GM19372 (cell line): ENCODE measurements at regions not wholly inside any gene's neighbourhood (a gene's known extent, or its start where the extent isn't known, plus 50 kb on each side); places are given as distances from the start of the nearest gene placed in this dataset.

ENCODE experiments used
- ATAC-seq: cut with Tn5 transposase; IDR thresholded peaks from one replicate; pipeline ENCODE4 v1.9.1; 2021; ENCODE audit warnings: mild to moderate bottlenecking, low read depth, moderate library complexity; ENCODE audit not compliant: unreplicated experiment

DNA sequence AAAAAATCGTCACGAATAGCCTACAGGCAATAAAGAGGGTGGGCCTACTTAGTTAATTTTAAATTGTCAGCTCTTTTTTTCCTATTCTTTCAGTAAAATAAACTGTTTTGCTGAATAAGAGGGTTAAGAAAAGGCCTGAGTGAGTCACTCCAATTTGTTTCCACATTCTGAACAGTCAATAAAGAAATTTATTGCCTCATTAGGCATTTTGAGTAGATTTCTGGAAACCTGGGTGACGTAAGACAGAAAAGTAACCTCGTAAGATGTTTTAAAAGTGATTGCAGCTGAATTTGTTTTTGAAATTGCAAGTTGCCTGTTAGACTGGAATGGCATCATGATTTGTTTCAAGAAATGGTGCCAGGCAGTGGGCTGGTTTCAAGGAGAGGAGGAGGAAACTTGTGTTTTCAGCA lies 439.3 kb downstream of the USP25 start:
- ATAC-seq: no peak

- no peak for ATAC-seq
Observed at GRCh38 chr21:16169779-16170178, 440.0 kb downstream of the USP25 start.

GRCh38 chr21:16176570-16176969 lies 446.8 kb downstream of the USP25 start:
- no peak for ATAC-seq

GRCh38 chr21:16177532-16177931 lies 447.8 kb downstream of the USP25 start:
- ATAC-seq: no peak

GRCh38 chr21:16179773-16180172 lies 450.0 kb downstream of the USP25 start:
- no peak for ATAC-seq

- ATAC-seq: no peak
Observed at GRCh38 chr21:16180614-16181013, 450.8 kb downstream of the USP25 start.

- ATAC-seq: no peak
Observed at GRCh38 chr21:16181018-16181417, 451.2 kb downstream of the USP25 start.

GRCh38 chr21:16185766-16186165 lies 456.0 kb downstream of the USP25 start:
- ATAC-seq: no peak

DNA sequence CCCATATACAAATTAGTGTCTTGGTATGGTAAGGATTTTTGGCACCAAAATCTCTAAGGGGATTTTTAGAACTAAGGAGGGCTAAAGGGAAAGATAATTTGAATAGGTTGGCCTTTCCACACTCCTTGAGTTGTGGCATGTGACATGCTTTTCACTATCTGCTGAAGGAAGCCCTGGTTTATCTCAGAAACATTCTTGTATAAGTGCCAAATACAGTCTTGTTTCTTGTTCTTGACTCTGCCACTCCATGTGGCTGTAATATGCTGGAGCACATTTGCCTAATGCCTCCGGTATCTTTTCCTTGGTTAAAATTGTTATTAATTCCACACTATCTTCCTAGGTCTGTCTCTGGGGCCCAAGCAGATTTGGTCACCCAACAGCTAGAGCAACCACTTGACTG lies 457.0 kb downstream of the USP25 start:
- no peak for ATAC-seq

DNA sequence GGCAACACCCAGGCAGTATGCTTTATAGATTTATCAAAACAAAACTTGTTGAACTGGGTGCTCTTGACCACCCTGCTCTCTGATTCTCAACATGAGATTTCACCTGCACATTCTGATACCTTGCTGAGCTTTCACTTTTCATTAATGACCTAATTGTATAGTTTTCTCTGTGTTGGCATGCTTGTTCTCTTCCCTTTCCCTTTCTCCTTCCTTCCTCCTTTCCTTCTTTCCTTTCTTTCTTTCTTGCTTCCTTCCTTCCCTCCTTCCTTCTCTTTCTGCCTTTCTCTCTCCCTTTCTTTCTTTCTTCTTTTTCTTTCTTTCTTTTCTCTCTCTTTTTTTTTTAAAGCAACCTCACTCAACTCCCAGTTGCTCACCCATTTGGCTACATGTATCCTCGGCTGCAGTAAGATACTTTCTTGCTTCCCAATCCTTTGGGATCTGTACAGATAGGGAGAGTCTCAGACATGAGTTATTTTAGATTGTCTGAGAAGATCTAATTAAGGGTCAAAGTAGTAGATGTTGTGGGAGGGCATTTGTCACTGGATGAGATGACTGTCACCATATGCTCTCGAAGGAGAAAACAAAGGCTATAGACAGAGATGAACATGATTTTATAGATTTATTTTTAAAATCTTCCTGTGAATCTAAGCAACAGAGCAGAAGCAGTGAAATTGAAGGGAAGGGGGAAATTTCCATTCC lies 458.0 kb downstream of the USP25 start:
- ATAC-seq: no peak

DNA sequence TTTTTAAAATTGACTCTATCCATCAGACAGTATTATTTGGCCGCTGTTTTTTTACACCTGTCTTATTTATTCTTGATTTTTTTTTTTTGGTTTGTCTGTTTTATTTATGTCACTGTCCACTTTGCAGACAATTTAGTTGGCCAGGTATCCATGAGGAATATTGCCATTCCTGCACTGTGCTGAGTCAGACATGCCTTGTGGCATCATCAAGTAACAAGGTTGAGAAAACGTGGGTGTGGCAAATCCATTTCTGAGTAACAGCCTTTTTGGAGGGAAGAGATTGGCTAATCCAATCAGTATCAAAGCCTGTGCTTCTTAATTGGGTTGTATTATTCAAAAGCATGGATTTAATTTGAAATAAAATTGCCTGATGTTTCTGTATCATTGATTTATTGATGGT lies 463.1 kb downstream of the USP25 start:
- ATAC-seq: no peak

GRCh38 chr21:16193496-16194094 lies 463.8 kb downstream of the USP25 start:
- no peak for ATAC-seq

- peak; percentile 65 for ATAC-seq
Observed at GRCh38 chr21:16194095-16194787, 464.5 kb downstream of the USP25 start.

DNA sequence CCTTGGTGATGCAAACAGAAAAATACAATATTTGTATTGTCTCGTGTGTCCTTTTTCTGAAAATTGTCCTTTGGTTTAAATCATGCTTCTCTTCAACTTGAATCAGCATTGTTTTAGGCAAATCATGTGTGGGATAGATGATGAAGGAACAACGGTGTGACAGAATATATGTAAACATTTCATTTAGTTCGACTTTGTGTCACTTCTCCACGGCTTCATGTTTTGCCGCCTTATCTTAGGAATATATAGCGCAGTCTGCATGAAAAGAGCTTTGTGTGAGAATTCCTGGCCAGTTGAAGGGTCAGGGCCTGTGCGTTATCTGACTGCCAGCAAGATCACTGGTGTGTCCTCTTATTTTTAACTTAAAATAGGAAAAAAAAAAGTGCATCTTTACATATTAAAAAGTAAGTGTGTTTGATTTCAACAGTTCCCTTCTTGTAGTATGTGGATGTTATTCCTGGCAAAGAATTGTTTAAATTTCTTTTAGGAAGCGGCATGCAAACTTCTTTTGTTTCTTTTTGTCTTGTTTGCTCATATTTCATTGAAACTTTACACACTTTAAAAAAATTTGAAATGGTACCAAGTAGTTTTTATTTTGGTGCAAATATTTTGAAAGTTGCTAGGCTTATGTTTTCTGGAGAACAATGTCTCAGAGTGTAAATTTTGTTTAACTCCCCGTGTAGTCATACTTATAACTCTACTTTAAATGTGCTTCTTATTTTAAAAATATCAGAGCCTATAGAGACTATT lies 465.2 kb downstream of the USP25 start:
- no peak for ATAC-seq

DNA sequence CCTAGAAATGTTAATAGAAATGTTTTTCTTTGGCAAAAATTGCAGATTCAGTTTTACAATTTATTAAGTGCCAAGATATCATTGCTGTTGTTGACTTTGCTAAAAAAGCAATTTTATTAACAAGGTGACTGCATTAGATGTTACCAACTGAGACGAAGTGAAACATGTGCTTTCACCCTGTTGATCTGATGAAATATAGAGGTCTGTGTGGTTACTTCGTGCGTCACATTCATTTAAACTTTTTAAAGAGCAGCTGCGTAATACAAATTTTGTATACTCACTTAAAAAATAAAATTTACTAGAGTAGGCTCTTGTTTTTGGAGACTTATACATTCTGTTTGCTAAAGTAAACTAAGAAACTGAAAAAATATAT lies 465.7 kb downstream of the USP25 start:
- no peak for ATAC-seq

- ATAC-seq: no peak
Observed at GRCh38 chr21:16196001-16196400, 466.2 kb downstream of the USP25 start.

DNA sequence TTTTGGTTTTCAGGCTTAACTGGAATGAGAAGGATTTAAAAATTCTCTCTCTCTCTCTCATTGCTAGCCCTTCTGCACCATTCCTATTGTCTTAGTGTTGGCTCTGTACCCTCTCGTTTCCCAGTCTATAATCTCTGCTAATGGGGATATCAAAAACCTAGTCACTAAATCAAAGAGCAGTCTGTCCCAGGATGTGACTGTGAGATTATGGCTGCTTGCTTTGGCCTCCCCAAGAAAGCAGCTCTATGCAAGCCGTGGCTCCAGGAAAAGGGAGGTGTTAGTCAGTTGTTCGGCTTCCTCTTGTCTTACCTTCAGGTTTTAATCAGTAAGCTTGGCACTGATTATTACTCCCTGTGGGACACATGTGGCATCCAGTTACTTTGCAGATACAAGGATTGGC lies 468.8 kb downstream of the USP25 start:
- no peak for ATAC-seq

DNA sequence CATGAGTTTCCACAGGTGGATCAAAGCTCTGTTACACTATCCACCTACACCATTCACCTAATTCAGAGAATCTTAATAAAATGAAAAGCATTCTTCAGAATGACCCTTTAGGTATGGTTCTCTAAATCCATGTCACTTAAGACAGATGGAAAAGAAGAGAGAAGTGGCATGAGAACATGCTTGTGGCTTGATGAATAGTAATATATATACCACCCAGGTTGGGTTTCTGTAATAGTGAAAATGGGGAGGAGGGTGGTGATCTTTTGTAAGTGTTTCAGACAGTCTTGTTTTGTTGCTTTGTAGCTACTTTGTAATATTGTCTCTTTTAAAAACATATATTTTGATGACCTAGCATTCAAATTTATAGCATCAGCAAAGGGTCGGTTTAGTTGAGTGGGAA lies 469.8 kb downstream of the USP25 start:
- ATAC-seq: no peak

- no peak for ATAC-seq
Observed at GRCh38 chr21:16201718-16202117, 471.9 kb downstream of the USP25 start.

- no peak for ATAC-seq
Observed at GRCh38 chr21:16205527-16205926, 475.7 kb downstream of the USP25 start.
